Spleen (tissue), 7 donors: ENCODE measurements at regions not wholly inside any gene's neighbourhood (a gene's known extent, or its start where the extent isn't known, plus 50 kb on each side); places are given as distances from the start of the nearest gene placed in this dataset.

Experiments
- CTCF ChIP-seq, 11 experiments: fragments of 200-600 bp in 7 of 11; fragments of 450-650 bp in 4 of 11; sonication (generic) in 4 of 11; IDR thresholded peaks in 8 of 11; conservative IDR thresholded peaks in 3 of 11; 1 replicate in 7 of 11; 2 replicates in 4 of 11; pipeline versions ENCODE4 v1.4.0 to v1.8.0; 2016 to 2021; ENCODE audit warnings: antibody characterized with exemption in 11 of 11, inconsistent platforms in 4 of 11, mild to moderate bottlenecking in 1 of 11
- POLR2A ChIP-seq, 3 donors: fragments of 450-650 bp; IDR thresholded peaks; one replicate each; pipeline ENCODE4 v1.5.1; 2017; ENCODE audit warnings: antibody characterized with exemption in 3 of 3, mild to moderate bottlenecking in 1 of 3
- POLR2AphosphoS5 ChIP-seq, 3 donors: sonication (generic); formaldehyde crosslinking; IDR thresholded peaks; one replicate each; pipeline ENCODE4 v1.5.1; 2017; ENCODE audit warnings: antibody characterized with exemption in 3 of 3
- donor health status: DM: no; HTN: no; CAD: no; lungs with moderate emphysema.
- donor health status: DM: no; HTN: no; CAD: no.
- donor health status: DM: no; HTN: no; CAD: no.

GRCh38 chr11:92536883-92537282 lies 312.3 kb downstream of the FAT3 start:
- TF ChIP-seq POLR2AphosphoS5 (IDR thresholded peaks at IDR 0.05) = no peak
- no peak for TF ChIP-seq CTCF (IDR thresholded peaks at IDR 0.05 in 8 of 11, conservative IDR thresholded peaks at IDR 0.05 in 3 of 11)
- no peak for TF ChIP-seq POLR2A (IDR thresholded peaks at IDR 0.05)
